IMR-90 (cell line): ENCODE measurements at regions not wholly inside any gene's neighbourhood (a gene's known extent, or its start where the extent isn't known, plus 50 kb on each side); places are given as distances from the start of the nearest gene placed in this dataset.

Experiments
- ATAC-seq: fragments of 200-7000 bp; cut with Tn5 transposase; 2 replicates; pipeline ENCODE4 v1.9.1; 2020; ENCODE audit warnings: low read depth, mild to moderate bottlenecking, moderate library complexity
- BruUV-seq: library from RNA; stranded (reverse); fragments of 400-500 nt; replicated peaks from 2 replicates; lab custom pipeline; 2021; lab: Mats Ljungman, UMichigan
- CTCF ChIA-PET: fragments of 300-600 bp; formaldehyde crosslinking; extraction: SDS; loops from one replicate; lab custom pipeline; 2021; ENCODE audit warnings: antibody characterized with exemption; lab: Yijun Ruan, JAX
- POLR2A ChIA-PET: fragments of 300-600 bp; sonication (Branson Sonifier 250); formaldehyde crosslinking; loops from one replicate; lab custom pipeline; 2022; ENCODE audit warnings: antibody characterized with exemption; ENCODE audit not compliant: unreplicated experiment; lab: Charles Lee
- DNase-seq: peaks from one replicate; pipeline ENCODE4 v3.0.0; 2013
- H2AFZ ChIP-seq: replicated peaks from 2 replicates; pipeline ENCODE3; 2013; ENCODE audit warnings: low read length, mild to moderate bottlenecking; ENCODE audit not compliant: poor library complexity
- H2AK5ac ChIP-seq: 2 replicates; pipeline ENCODE4 v1.6.1; 2013; ENCODE audit warnings: low read depth, low read length, inconsistent platforms
- H2AK9ac ChIP-seq: replicated peaks from 2 replicates; pipeline ENCODE3; 2013; ENCODE audit warnings: mild to moderate bottlenecking, low read depth, low read length, moderate library complexity; ENCODE audit not compliant: poor library complexity
- H2BK120ac ChIP-seq: 2 replicates; pipeline ENCODE4 v1.6.1; 2013; ENCODE audit warnings: low read depth, low read length, inconsistent platforms
- H2BK15ac ChIP-seq: 3 replicates; pipeline ENCODE4 v1.6.1; 2013; ENCODE audit warnings: low read depth, low read length, inconsistent platforms
- H2BK20ac ChIP-seq: 2 replicates; pipeline ENCODE4 v1.6.1; 2013; ENCODE audit warnings: low read depth, mild to moderate bottlenecking, inconsistent platforms, low read length, moderate library complexity
- H2BK5ac ChIP-seq: 2 replicates; pipeline ENCODE4 v1.6.1; 2013; ENCODE audit warnings: mild to moderate bottlenecking, low read depth, low read length, inconsistent platforms; ENCODE audit not compliant: poor library complexity, severe bottlenecking
- H3K14ac ChIP-seq: replicated peaks from 2 replicates; pipeline ENCODE4 v1.6.1; 2013; ENCODE audit warnings: low read depth, low read length, inconsistent platforms
- H3K18ac ChIP-seq: 2 replicates; pipeline ENCODE4 v1.6.1; 2013; ENCODE audit warnings: low read depth, low read length, control low read depth
- H3K23ac ChIP-seq: 2 replicates; pipeline ENCODE4 v1.6.1; 2013; ENCODE audit warnings: low read depth, low read length, inconsistent platforms
- H3K27ac ChIP-seq: 2 replicates; pipeline ENCODE4 v1.5.1; 2013; ENCODE audit warnings: mild to moderate bottlenecking, control low read depth, low read length; ENCODE audit not compliant: insufficient read depth
- H3K27me3 ChIP-seq: 2 replicates; pipeline ENCODE4 v1.6.1; 2013; ENCODE audit warnings: low read length; ENCODE audit not compliant: control insufficient read depth, insufficient read depth
- H3K36me3 ChIP-seq: 2 replicates; pipeline ENCODE4 v1.6.1; 2013; ENCODE audit warnings: low read length, mixed read lengths; ENCODE audit not compliant: control insufficient read depth, insufficient read depth
- H3K4ac ChIP-seq: 2 replicates; pipeline ENCODE4 v1.6.1; 2013; ENCODE audit warnings: low read depth, low read length, inconsistent platforms
- H3K4me1 ChIP-seq: 2 replicates; pipeline ENCODE4 v1.6.1; 2013; ENCODE audit warnings: low read length, mixed read lengths; ENCODE audit not compliant: control insufficient read depth, insufficient read depth
- H3K4me2 ChIP-seq: 2 replicates; pipeline ENCODE4 v1.6.1; 2013; ENCODE audit warnings: low read depth, mild to moderate bottlenecking, control low read depth, low read length, moderate library complexity
- H3K4me3 ChIP-seq: 2 replicates; pipeline ENCODE4 v1.5.1; 2013; ENCODE audit warnings: low read depth, mild to moderate bottlenecking, control low read depth, low read length, moderate library complexity; ENCODE audit not compliant: insufficient read depth
- H3K56ac ChIP-seq: 2 replicates; pipeline ENCODE4 v1.6.1; 2013; ENCODE audit warnings: low read length, inconsistent platforms; ENCODE audit not compliant: insufficient read depth; ENCODE audit errors: extremely low read depth
- H3K79me1 ChIP-seq, 2 experiments: 2 replicates each; pipeline ENCODE4 v1.6.1; 2013; ENCODE audit warnings: low read length in 2 of 2, inconsistent platforms in 1 of 2, low read depth in 1 of 2
- H3K9ac ChIP-seq: 2 replicates; pipeline ENCODE4 v1.6.1; 2013; ENCODE audit warnings: low read depth, low read length, control low read depth
- H3K9me1 ChIP-seq: 2 replicates; pipeline ENCODE4 v1.6.1; 2013; ENCODE audit warnings: low read length, inconsistent platforms; ENCODE audit not compliant: insufficient read depth
- H3K9me3 ChIP-seq: 2 replicates; pipeline ENCODE4 v1.6.1; 2013; ENCODE audit warnings: low read length; ENCODE audit not compliant: control insufficient read depth, insufficient read depth
- H4K20me1 ChIP-seq: 2 replicates; pipeline ENCODE4 v1.6.1; 2013; ENCODE audit warnings: low read length, inconsistent platforms; ENCODE audit not compliant: insufficient read depth
- H4K5ac ChIP-seq: 2 replicates; pipeline ENCODE4 v1.6.1; 2013; ENCODE audit warnings: mild to moderate bottlenecking, low read depth, low read length, control low read depth
- H4K8ac ChIP-seq, 2 experiments: 2 replicates each; pipeline ENCODE4 v1.6.1; 2013; ENCODE audit warnings: low read depth in 2 of 2, low read length in 2 of 2, control low read depth in 1 of 2, inconsistent platforms in 1 of 2
- H4K91ac ChIP-seq: 2 replicates; pipeline ENCODE4 v1.6.1; 2013; ENCODE audit warnings: low read depth, low read length, inconsistent platforms; ENCODE audit not compliant: insufficient read depth
- BHLHE40 ChIP-seq: fragments of 150-350 bp; IDR thresholded peaks from 2 replicates; pipeline ENCODE4 v1.6.1; 2016; ENCODE audit warnings: mild to moderate bottlenecking, low read depth, low read length
- CEBPB ChIP-seq: IDR thresholded peaks from 2 replicates; pipeline ENCODE4 v1.6.1; 2012; ENCODE audit warnings: low read depth, low read length, improper control_type of control experiment
- CHD1 ChIP-seq: IDR thresholded peaks from 2 replicates; pipeline ENCODE4 v1.6.1; 2012; ENCODE audit warnings: low read depth, low read length, improper control_type of control experiment
- FOS ChIP-seq: fragments of 150-350 bp; IDR thresholded peaks from 2 replicates; pipeline ENCODE4 v1.6.1; 2016; ENCODE audit warnings: low read depth, low read length
- MAFK ChIP-seq: IDR thresholded peaks from 2 replicates; pipeline ENCODE4 v1.6.1; 2012; ENCODE audit warnings: low read depth, low read length, improper control_type of control experiment
- MAZ ChIP-seq: IDR thresholded peaks from 2 replicates; pipeline ENCODE4 v1.6.1; 2012; ENCODE audit warnings: low read depth, mild to moderate bottlenecking, low read length, improper control_type of control experiment, moderate library complexity, borderline replicate concordance
- MXI1 ChIP-seq: IDR thresholded peaks from 2 replicates; pipeline ENCODE4 v1.6.1; 2012; ENCODE audit warnings: low read depth, mild to moderate bottlenecking, low read length, moderate library complexity, borderline replicate concordance
- NFE2L2 ChIP-seq: fragments of 150-350 bp; IDR thresholded peaks from 2 replicates; pipeline ENCODE4 v1.6.1; 2016; ENCODE audit warnings: low read depth, mild to moderate bottlenecking, low read length
- POLR2A ChIP-seq: IDR thresholded peaks from 2 replicates; pipeline ENCODE4 v1.6.1; 2012; ENCODE audit warnings: mild to moderate bottlenecking, low read depth, low read length
- RAD21 ChIP-seq: IDR thresholded peaks from 2 replicates; pipeline ENCODE4 v1.6.1; 2012; ENCODE audit warnings: low read length, improper control_type of control experiment
- RCOR1 ChIP-seq: IDR thresholded peaks from 2 replicates; pipeline ENCODE4 v1.6.1; 2012; ENCODE audit warnings: mild to moderate bottlenecking, low read length, improper control_type of control experiment; ENCODE audit not compliant: insufficient replicate concordance
- RFX5 ChIP-seq: IDR thresholded peaks from 2 replicates; pipeline ENCODE4 v1.8.0; 2012; ENCODE audit warnings: low read depth, mild to moderate bottlenecking, low read length, moderate library complexity
- SMC3 ChIP-seq: fragments of 150-350 bp; IDR thresholded peaks from 2 replicates; pipeline ENCODE4 v1.6.1; 2016; ENCODE audit warnings: low read depth, mild to moderate bottlenecking, antibody characterized with exemption, low read length, moderate library complexity
- USF2 ChIP-seq: fragments of 150-350 bp; IDR thresholded peaks from 2 replicates; pipeline ENCODE4 v1.6.1; 2017; ENCODE audit warnings: mild to moderate bottlenecking, antibody characterized with exemption, low read length, low read depth
- WGBS, 2 experiments: methylation state at CpG; one replicate each; pipeline versions ENCODE4 v1.1.5 to v1.1.7; 2013; ENCODE audit warnings: missing lambda C conversion rate in 2 of 2; ENCODE audit not compliant: insufficient read length in 1 of 2; ENCODE audit errors: extremely low coverage in 2 of 2; 5-methylcytosine and 5-hydroxymethylcytosine counted together
- dilution Hi-C: fragments of 300-500 bp; cut with HindIII; formaldehyde crosslinking; loops from one replicate; pipeline ENCODE4 v1.14.3; 2018; ENCODE audit warnings: low sequenced_read_pairs; ENCODE audit not compliant: unreplicated experiment
- in situ Hi-C: fragments of 300-500 bp; cut with MboI; formaldehyde crosslinking; loops from 3 replicates; pipeline ENCODE4 v1.14.3; 2019; ENCODE audit warnings: low sequenced_read_pairs, inconsistent platforms, mixed read lengths
- intact Hi-C: fragments of 100-400 bp; cut with micrococcal nuclease; formaldehyde crosslinking; loops from 2 replicates; pipeline ENCODE4 v1.10.0; 2022
- TF ChIP-seq, protein P1 (sequence below): fragments of 150-350 bp; IDR thresholded peaks from 2 replicates; pipeline ENCODE4 v1.6.1; 2016; ENCODE audit warnings: low read depth, mild to moderate bottlenecking, low read length, moderate library complexity, borderline replicate concordance

- H3K18ac ChIP-seq, result no peak overlapping the region
- H2BK15ac ChIP-seq, result no peak overlapping the region; the same call in 2 of the 3 replicates
- no TSS peak for BruUV-seq
- no peak overlapping the region for H3K56ac ChIP-seq
- H2BK20ac ChIP-seq, result no peak overlapping the region
- WGBS, 2 experiments, result 31% methylated on average over 6 of the region's 12 CpGs; no CpG with 5 or more reads in 1 of the 2 experiments
- H4K5ac ChIP-seq, result no peak overlapping the region
- H2AK9ac ChIP-seq, result peak overlapping the region; percentile 31
- dilution Hi-C loops (no loop called here), intact Hi-C loops (loop anchor here (1.0 to 10.0 kb wide), 6 partner anchors 33 to 438 kb away; no protein-coding TSS in a partner anchor), in situ Hi-C loops (loop anchor here (5.0 kb wide), 2 partner anchors 62 to 437 kb away; partner anchors contain the start of genes ATOSB and RUSC2)
- H3K79me1 ChIP-seq, result peaks cover 30 to 96% of the 10 kb centered on the region in 2 experiments; a peak in 3 of 4 replicates
- peak overlapping the region; percentile 31; the same call in 1 of the 2 replicates for H3K14ac ChIP-seq
- no peak overlapping the region for H3K9ac ChIP-seq
- peak overlapping the region; percentile 22 for H3K4ac ChIP-seq
- H4K91ac ChIP-seq, result no peak overlapping the region
- H2BK5ac ChIP-seq, result peak overlapping the region; percentile 39
- H3K4me3 ChIP-seq, result no peak overlapping the region
- no peaks in the 10 kb centered on the region for H3K9me3 ChIP-seq
- no peak overlapping the region for H3K4me2 ChIP-seq
- H3K4me1 ChIP-seq, result peaks cover 10% of the 10 kb centered on the region
- H4K20me1 ChIP-seq, result peaks cover 46% of the 10 kb centered on the region; the same call in 1 of the 2 replicates
- peaks cover 6% of the 10 kb centered on the region for H3K9me1 ChIP-seq
- H2BK120ac ChIP-seq, result peak overlapping the region; percentile 43
- peaks cover 39% of the 10 kb centered on the region for H3K36me3 ChIP-seq
- peak overlapping the region; percentile 13; the same call in 1 of the 2 replicates for H2AK5ac ChIP-seq
- peak; percentile 91 for ATAC-seq
- DNase-seq, result peak; percentile 73
- ChIA-PET CTCF (interaction anchor here (0.6 to 2.5 kb wide), 18 partner anchors 9 to 437 kb away, joined by 3 to 18 read pairs (median 5); partner anchors contain the start of gene RUSC2), POLR2A (interaction anchor here (0.6 to 2.5 kb wide), 3 partner anchors 15 to 64 kb away, joined by 3 to 13 read pairs (median 7); partner anchors contain the start of gene RUSC2)
- no peaks in the 10 kb centered on the region for H3K27me3 ChIP-seq
- no peak overlapping the region for H2AFZ ChIP-seq
- no peak overlapping the region for H3K27ac ChIP-seq
- H3K23ac ChIP-seq, result 0 out of 2 replicates have a peak overlapping the region, but pooled peaks have one; percentile 14
- H4K8ac ChIP-seq, result peak overlapping the region in 1 of 2 experiments; percentile 38; a peak in 2 of 4 replicates
- TF ChIP-seq CHD1 (no peak), RCOR1 (no peak), RAD21 (peak; percentile 99), MAZ (peak; percentile 58; the same call in 1 of the 2 replicates), USF2 (no peak), NFE2L2 (no peak), BHLHE40 (no peak), SMC3 (peak; percentile 99), CEBPB (no peak), MAFK (no peak), POLR2A (peak; percentile 59; the same call in 1 of the 2 replicates), MXI1 (no peak), FOS (no peak), RFX5 (no peak)
- TF ChIP-seq, protein P1, sequence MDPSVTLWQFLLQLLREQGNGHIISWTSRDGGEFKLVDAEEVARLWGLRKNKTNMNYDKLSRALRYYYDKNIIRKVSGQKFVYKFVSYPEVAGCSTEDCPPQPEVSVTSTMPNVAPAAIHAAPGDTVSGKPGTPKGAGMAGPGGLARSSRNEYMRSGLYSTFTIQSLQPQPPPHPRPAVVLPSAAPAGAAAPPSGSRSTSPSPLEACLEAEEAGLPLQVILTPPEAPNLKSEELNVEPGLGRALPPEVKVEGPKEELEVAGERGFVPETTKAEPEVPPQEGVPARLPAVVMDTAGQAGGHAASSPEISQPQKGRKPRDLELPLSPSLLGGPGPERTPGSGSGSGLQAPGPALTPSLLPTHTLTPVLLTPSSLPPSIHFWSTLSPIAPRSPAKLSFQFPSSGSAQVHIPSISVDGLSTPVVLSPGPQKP, result no peak
Measured at GRCh38 chr9:35553670-35554543, 51.2 kb upstream of the TESK1 start.
